SK-N-SH treated with all-trans-retinoic acid at 6 μM for 48 hours (cell line): ENCODE measurements at regions not wholly inside any gene's neighbourhood (a gene's known extent, or its start where the extent isn't known, plus 50 kb on each side); places are given as distances from the start of the nearest gene placed in this dataset.

ENCODE experiments used
- PPARA ChIP-seq: fragments of 250-450 bp; sonication (Bioruptor Pico); IDR thresholded peaks from 2 replicates; pipeline ENCODE4 v1.5.0; 2020; ENCODE audit warnings: mild to moderate bottlenecking, borderline replicate concordance
- ZFP3 ChIP-seq: fragments of 250-450 bp; sonication (Bioruptor Pico); IDR thresholded peaks from 2 replicates; pipeline ENCODE4 v1.5.0; 2020; ENCODE audit warnings: mild to moderate bottlenecking, moderate library complexity
- ZNF565 ChIP-seq: fragments of 450-650 bp; formaldehyde crosslinking; conservative IDR thresholded peaks from 2 replicates; pipeline ENCODE4 v1.5.0; 2020; ENCODE audit warnings: low read depth, mild to moderate bottlenecking, moderate library complexity
- TF ChIP-seq, protein P1 (sequence below): fragments of 250-450 bp; sonication (Bioruptor Pico); IDR thresholded peaks from 2 replicates; pipeline ENCODE4 v1.8.0; 2020; ENCODE audit warnings: mild to moderate bottlenecking, moderate library complexity, borderline replicate concordance
- TF ChIP-seq, protein P2 (sequence below): fragments of 250-450 bp; sonication (Bioruptor Pico); IDR thresholded peaks from 2 replicates; pipeline ENCODE4 v1.5.0; 2020; ENCODE audit warnings: mild to moderate bottlenecking, moderate library complexity
- TF ChIP-seq, protein P3 (sequence below): fragments of 250-450 bp; sonication (Bioruptor Pico); IDR thresholded peaks from 2 replicates; pipeline ENCODE4 v1.8.0; 2021; ENCODE audit warnings: low read depth, mild to moderate bottlenecking, moderate library complexity, borderline replicate concordance

DNA sequence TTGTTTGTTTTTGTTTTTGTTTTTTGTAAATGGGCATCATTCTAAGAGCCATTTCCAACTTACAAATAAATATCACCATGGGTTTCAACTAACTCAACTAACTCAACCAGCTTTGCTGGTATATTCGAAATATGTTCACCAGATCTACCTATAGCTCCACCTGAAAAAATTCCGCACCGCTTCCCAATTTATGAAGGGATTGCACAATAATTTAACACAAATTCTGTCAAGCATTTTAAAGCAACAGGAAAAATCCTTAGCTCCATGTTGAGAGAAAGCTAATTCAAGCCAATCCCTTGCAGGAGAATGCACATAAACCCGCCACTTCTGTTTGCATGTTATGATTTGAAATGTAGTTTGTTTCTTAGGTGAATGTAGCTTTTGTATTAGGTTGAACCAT lies 417.8 kb downstream of the EFNB2 start:
- no peak for TF ChIP-seq PPARA (CRISPR knock-in tag)
- TF ChIP-seq ZNF565 (CRISPR knock-in tag): no peak
- TF ChIP-seq ZFP3 (CRISPR knock-in tag): no peak
- TF ChIP-seq, protein P1, sequence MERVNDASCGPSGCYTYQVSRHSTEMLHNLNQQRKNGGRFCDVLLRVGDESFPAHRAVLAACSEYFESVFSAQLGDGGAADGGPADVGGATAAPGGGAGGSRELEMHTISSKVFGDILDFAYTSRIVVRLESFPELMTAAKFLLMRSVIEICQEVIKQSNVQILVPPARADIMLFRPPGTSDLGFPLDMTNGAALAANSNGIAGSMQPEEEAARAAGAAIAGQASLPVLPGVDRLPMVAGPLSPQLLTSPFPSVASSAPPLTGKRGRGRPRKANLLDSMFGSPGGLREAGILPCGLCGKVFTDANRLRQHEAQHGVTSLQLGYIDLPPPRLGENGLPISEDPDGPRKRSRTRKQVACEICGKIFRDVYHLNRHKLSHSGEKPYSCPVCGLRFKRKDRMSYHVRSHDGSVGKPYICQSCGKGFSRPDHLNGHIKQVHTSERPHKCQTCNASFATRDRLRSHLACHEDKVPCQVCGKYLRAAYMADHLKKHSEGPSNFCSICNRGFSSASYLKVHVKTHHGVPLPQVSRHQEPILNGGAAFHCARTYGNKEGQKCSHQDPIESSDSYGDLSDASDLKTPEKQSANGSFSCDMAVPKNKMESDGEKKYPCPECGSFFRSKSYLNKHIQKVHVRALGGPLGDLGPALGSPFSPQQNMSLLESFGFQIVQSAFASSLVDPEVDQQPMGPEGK (CRISPR knock-in tag): no peak
- TF ChIP-seq, protein P2, sequence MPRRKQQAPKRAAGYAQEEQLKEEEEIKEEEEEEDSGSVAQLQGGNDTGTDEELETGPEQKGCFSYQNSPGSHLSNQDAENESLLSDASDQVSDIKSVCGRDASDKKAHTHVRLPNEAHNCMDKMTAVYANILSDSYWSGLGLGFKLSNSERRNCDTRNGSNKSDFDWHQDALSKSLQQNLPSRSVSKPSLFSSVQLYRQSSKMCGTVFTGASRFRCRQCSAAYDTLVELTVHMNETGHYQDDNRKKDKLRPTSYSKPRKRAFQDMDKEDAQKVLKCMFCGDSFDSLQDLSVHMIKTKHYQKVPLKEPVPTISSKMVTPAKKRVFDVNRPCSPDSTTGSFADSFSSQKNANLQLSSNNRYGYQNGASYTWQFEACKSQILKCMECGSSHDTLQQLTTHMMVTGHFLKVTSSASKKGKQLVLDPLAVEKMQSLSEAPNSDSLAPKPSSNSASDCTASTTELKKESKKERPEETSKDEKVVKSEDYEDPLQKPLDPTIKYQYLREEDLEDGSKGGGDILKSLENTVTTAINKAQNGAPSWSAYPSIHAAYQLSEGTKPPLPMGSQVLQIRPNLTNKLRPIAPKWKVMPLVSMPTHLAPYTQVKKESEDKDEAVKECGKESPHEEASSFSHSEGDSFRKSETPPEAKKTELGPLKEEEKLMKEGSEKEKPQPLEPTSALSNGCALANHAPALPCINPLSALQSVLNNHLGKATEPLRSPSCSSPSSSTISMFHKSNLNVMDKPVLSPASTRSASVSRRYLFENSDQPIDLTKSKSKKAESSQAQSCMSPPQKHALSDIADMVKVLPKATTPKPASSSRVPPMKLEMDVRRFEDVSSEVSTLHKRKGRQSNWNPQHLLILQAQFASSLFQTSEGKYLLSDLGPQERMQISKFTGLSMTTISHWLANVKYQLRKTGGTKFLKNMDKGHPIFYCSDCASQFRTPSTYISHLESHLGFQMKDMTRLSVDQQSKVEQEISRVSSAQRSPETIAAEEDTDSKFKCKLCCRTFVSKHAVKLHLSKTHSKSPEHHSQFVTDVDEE (CRISPR knock-in tag): no peak
- TF ChIP-seq, protein P3, sequence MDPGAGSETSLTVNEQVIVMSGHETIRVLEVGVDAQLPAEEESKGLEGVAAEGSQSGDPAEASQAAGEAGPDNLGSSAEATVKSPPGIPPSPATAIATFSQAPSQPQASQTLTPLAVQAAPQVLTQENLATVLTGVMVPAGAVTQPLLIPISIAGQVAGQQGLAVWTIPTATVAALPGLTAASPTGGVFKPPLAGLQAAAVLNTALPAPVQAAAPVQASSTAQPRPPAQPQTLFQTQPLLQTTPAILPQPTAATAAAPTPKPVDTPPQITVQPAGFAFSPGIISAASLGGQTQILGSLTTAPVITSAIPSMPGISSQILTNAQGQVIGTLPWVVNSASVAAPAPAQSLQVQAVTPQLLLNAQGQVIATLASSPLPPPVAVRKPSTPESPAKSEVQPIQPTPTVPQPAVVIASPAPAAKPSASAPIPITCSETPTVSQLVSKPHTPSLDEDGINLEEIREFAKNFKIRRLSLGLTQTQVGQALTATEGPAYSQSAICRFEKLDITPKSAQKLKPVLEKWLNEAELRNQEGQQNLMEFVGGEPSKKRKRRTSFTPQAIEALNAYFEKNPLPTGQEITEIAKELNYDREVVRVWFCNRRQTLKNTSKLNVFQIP: no peak
